ENCODE measurements at regions not wholly inside any gene's neighbourhood (a gene's known extent, or its start where the extent isn't known, plus 50 kb on each side); places are given as distances from the start of the nearest gene placed in this dataset.

- TF ChIP-seq CTCF (IDR thresholded peaks at IDR 0.05) (no peak), POLR2A (IDR thresholded peaks at IDR 0.05) (no peak)
Measured at GRCh38 chr10:107422681-107423080, 258.2 kb upstream of the SORCS1 start.

Data from uterus (tissue), 2 donors.